ENCODE measurements at regions not wholly inside any gene's neighbourhood (a gene's known extent, or its start where the extent isn't known, plus 50 kb on each side); places are given as distances from the start of the nearest gene placed in this dataset.

DNA sequence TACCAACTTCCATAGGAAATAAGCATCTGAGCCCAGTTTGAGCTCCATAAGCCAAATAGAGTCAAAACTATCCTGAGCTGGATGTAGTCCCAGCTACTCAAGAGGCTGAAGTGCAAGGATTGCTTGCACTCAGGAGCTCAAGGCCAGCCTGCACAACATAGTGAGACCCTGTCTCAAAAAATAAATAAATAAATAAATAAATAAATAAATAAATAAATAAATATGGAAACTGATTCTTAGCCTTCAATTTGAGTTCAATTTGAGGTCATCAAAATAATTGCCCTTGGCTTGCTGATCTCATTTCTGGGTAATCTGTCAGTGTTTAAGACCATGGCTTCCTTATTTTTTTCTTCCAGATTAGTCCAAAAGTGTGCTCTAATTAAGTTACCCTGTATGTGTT lies 184.9 kb upstream of the CDH20 start (continued):
- TF ChIP-seq TCF12 (IDR thresholded peaks at IDR 0.05; ENCODE audit: low read depth, low read length) (no peak), HDAC6 (IDR thresholded peaks at IDR 0.05; ENCODE audit: low read depth, low read length) (no peak), EZH2 (IDR thresholded peaks at IDR 0.05; ENCODE audit: low read depth, low read length, severe bottlenecking) (no peak)

Data from H1 (cell line).